H1 (cell line): ENCODE measurements at regions not wholly inside any gene's neighbourhood (a gene's known extent, or its start where the extent isn't known, plus 50 kb on each side); places are given as distances from the start of the nearest gene placed in this dataset.

Source experiments
- CTCF ChIA-PET: fragments of 300-600 bp; sonication (Branson Sonifier 250); formaldehyde crosslinking; loops from one replicate; lab custom pipeline; 2021; ENCODE audit not compliant: partially characterized antibody; lab: Charles Lee
- POLR2A ChIA-PET: fragments of 300-600 bp; sonication (Branson Sonifier 250); formaldehyde crosslinking; loops from one replicate; lab custom pipeline; 2021; ENCODE audit warnings: inconsistent platforms; ENCODE audit not compliant: partially characterized antibody; lab: Charles Lee
- DNase-seq, 2 experiments: peaks; one replicate each; pipeline versions ENCODE4 v3.0.0 to v3.0.0-alpha.2; 2010 to 2022; ENCODE audit warnings: low spot score in 2 of 2, low read depth in 1 of 2, mixed read lengths in 1 of 2
- FAIRE-seq: peaks from 2 replicates; lab custom pipeline; 2011; peaks lifted over from hg19 to GRCh38; lab: Jason Lieb, UNC
- H2AFZ ChIP-seq: 2 replicates; pipeline ENCODE4 v1.8.1; 2012; ENCODE audit warnings: low read length, inconsistent platforms
- H2AK5ac ChIP-seq: 2 replicates; pipeline ENCODE4 v1.6.1; 2013; ENCODE audit warnings: low read depth, low read length
- H2BK120ac ChIP-seq: replicated peaks from 2 replicates; pipeline ENCODE3; 2013; ENCODE audit warnings: low read depth, low read length, inconsistent platforms
- H2BK12ac ChIP-seq: 2 replicates; pipeline ENCODE4 v1.6.1; 2013; ENCODE audit warnings: low read depth, low read length
- H2BK15ac ChIP-seq: 2 replicates; pipeline ENCODE4 v1.6.1; 2013; ENCODE audit warnings: low read length
- H2BK20ac ChIP-seq: 2 replicates; pipeline ENCODE4 v1.6.1; 2013; ENCODE audit warnings: low read length
- H2BK5ac ChIP-seq: 2 replicates; pipeline ENCODE4 v1.6.1; 2013; ENCODE audit warnings: low read depth, low read length
- H3K14ac ChIP-seq: 2 replicates; pipeline ENCODE4 v1.6.1; 2013; ENCODE audit warnings: inconsistent platforms; ENCODE audit not compliant: insufficient read length
- H3K18ac ChIP-seq: 2 replicates; pipeline ENCODE4 v1.6.1; 2013; ENCODE audit warnings: low read length; ENCODE audit errors: extremely low read depth
- H3K23ac ChIP-seq: 2 replicates; pipeline ENCODE4 v1.6.1; 2013; ENCODE audit warnings: inconsistent platforms; ENCODE audit not compliant: insufficient read length
- H3K23me2 ChIP-seq: 2 replicates; pipeline ENCODE4 v1.6.1; 2013; ENCODE audit warnings: low read depth, low read length
- H3K27ac ChIP-seq: 2 replicates; pipeline ENCODE4 v1.6.1; 2011; ENCODE audit warnings: low read depth, low read length, inconsistent platforms
- H3K27me3 ChIP-seq, 4 experiments: replicated peaks in 1 of 4; 1 replicate in 1 of 4; 2 replicates in 3 of 4; pipeline versions ENCODE4 v1.6.1 to v1.8.1; 2011 to 2013; ENCODE audit warnings: low read length in 3 of 4, mild to moderate bottlenecking in 3 of 4, inconsistent platforms in 2 of 4, mixed read lengths in 2 of 4, moderate library complexity in 1 of 4; ENCODE audit not compliant: control insufficient read depth in 3 of 4, insufficient read depth in 3 of 4; ENCODE audit errors: extremely low read depth in 1 of 4
- H3K36me3 ChIP-seq, 4 experiments: 2 replicates each; pipeline versions ENCODE4 v1.6.1 to v1.8.1; 2011 to 2013; ENCODE audit warnings: mild to moderate bottlenecking in 4 of 4, low read length in 3 of 4, moderate library complexity in 2 of 4, control low read depth in 1 of 4, inconsistent platforms in 1 of 4; ENCODE audit not compliant: insufficient read depth in 4 of 4, control insufficient read depth in 2 of 4
- H3K4ac ChIP-seq: replicated peaks from 2 replicates; pipeline ENCODE3; 2013; ENCODE audit warnings: low read length, low read depth, mixed read lengths, inconsistent platforms; ENCODE audit not compliant: insufficient read length
- H3K4me1 ChIP-seq, 4 experiments: replicated peaks in 1 of 4; 1 replicate in 1 of 4; 2 replicates in 3 of 4; pipeline versions ENCODE4 v1.6.1 to v1.8.1; 2011 to 2013; ENCODE audit warnings: low read length in 3 of 4, inconsistent platforms in 2 of 4, mixed read lengths in 1 of 4; ENCODE audit not compliant: insufficient read depth in 4 of 4, control insufficient read depth in 3 of 4
- H3K4me2 ChIP-seq, 2 experiments: 2 replicates each; pipeline versions ENCODE4 v1.6.1 to v1.8.1; 2011 to 2013; ENCODE audit warnings: low read depth in 2 of 2, low read length in 2 of 2, control low read depth in 1 of 2, inconsistent platforms in 1 of 2, mild to moderate bottlenecking in 1 of 2; ENCODE audit not compliant: insufficient read depth in 1 of 2
- H3K4me3 ChIP-seq, 4 experiments: fragments of 200-600, 300-600 bp in 1 of 4; sonication (generic), shearing (Covaris generic), sonication (Bioruptor Twin) in 1 of 4; 2 replicates each; pipeline versions ENCODE4 v1.5.1 to v1.8.1; 2011 to 2016; ENCODE audit warnings: low read length in 4 of 4, low read depth in 3 of 4, control low read depth in 2 of 4, inconsistent platforms in 2 of 4, mild to moderate bottlenecking in 2 of 4, mixed read lengths in 1 of 4, moderate library complexity in 1 of 4; ENCODE audit not compliant: insufficient read depth in 2 of 4; ENCODE audit errors: extremely low read depth in 1 of 4
- H3K56ac ChIP-seq: replicated peaks from 2 replicates; pipeline ENCODE3; 2013; ENCODE audit warnings: low read depth, mild to moderate bottlenecking, mixed read lengths, low read length, inconsistent platforms; ENCODE audit not compliant: insufficient read length
- H3K79me1 ChIP-seq: 2 replicates; pipeline ENCODE4 v1.6.1; 2013; ENCODE audit warnings: low read depth, low read length, control low read depth
- H3K79me2 ChIP-seq, 2 experiments: 2 replicates each; pipeline versions ENCODE4 v1.6.1 to v1.8.1; 2012 to 2013; ENCODE audit warnings: low read length in 2 of 2, mild to moderate bottlenecking in 2 of 2, inconsistent platforms in 1 of 2; ENCODE audit not compliant: insufficient read depth in 2 of 2, control insufficient read depth in 1 of 2
- H3K9ac ChIP-seq, 4 experiments: replicated peaks in 1 of 4; 1 replicate in 1 of 4; 2 replicates in 3 of 4; pipeline versions ENCODE4 v1.6.1 to v1.8.1; 2011 to 2013; ENCODE audit warnings: low read depth in 3 of 4, low read length in 3 of 4, control low read depth in 2 of 4, mild to moderate bottlenecking in 2 of 4, moderate library complexity in 2 of 4, inconsistent platforms in 1 of 4; ENCODE audit errors: extremely low read depth in 1 of 4
- H3K9me3 ChIP-seq, 2 experiments: 2 replicates each; pipeline versions ENCODE4 v1.6.1 to v1.8.1; 2012 to 2013; ENCODE audit warnings: mild to moderate bottlenecking in 2 of 2, moderate library complexity in 2 of 2, control low read depth in 1 of 2, inconsistent platforms in 1 of 2, low read depth in 1 of 2, low read length in 1 of 2, mixed read lengths in 1 of 2; ENCODE audit not compliant: insufficient read depth in 2 of 2
- H4K20me1 ChIP-seq, 2 experiments: replicated peaks in 1 of 2; 2 replicates each; pipeline versions ENCODE3 to v1.8.1; 2011 to 2013; ENCODE audit warnings: inconsistent platforms in 2 of 2, low read length in 2 of 2, mild to moderate bottlenecking in 1 of 2; ENCODE audit not compliant: insufficient read depth in 2 of 2, control insufficient read depth in 1 of 2
- H4K5ac ChIP-seq: 2 replicates; pipeline ENCODE4 v1.6.1; 2013; ENCODE audit warnings: low read length, low read depth, mixed read lengths, inconsistent platforms; ENCODE audit not compliant: insufficient read length
- H4K8ac ChIP-seq: 2 replicates; pipeline ENCODE4 v1.8.0; 2013; ENCODE audit warnings: mild to moderate bottlenecking, moderate library complexity, low read length, inconsistent platforms; ENCODE audit not compliant: insufficient read depth; ENCODE audit errors: extremely low read depth
- H4K91ac ChIP-seq: replicated peaks from 2 replicates; pipeline ENCODE3; 2013; ENCODE audit warnings: low read length, mixed read lengths, inconsistent platforms; ENCODE audit not compliant: insufficient read length
- RXRA ChIP-seq: IDR thresholded peaks from 2 replicates; pipeline ENCODE4 v1.6.1; 2011; ENCODE audit warnings: low read depth, mild to moderate bottlenecking, low read length, moderate library complexity; ENCODE audit not compliant: insufficient read depth
- SIRT6 ChIP-seq: IDR thresholded peaks from one replicate; pipeline ENCODE4 v1.7.1; 2012; ENCODE audit warnings: low read length, inconsistent platforms
- WGBS, 2 experiments: shearing (Covaris generic) in 1 of 2; methylation state at CpG; one replicate each; pipeline versions ENCODE4 v1.1.6 to v1.1.7; 2013 to 2015; ENCODE audit warnings: low lambda C conversion rate in 2 of 2, mixed read lengths in 2 of 2, inconsistent platforms in 1 of 2, low coverage in 1 of 2, missing lambda C conversion rate in 1 of 2; ENCODE audit not compliant: insufficient replicate concordance in 2 of 2, insufficient coverage in 1 of 2, insufficient read length in 1 of 2; ENCODE audit errors: extremely low coverage in 1 of 2, missing lambda C conversion rate in 1 of 2; 5-methylcytosine and 5-hydroxymethylcytosine counted together

GRCh38 chr18:55090564-55091188, 131.4 kb upstream of the CCDC68 start:
- no peak overlapping the region for H2BK12ac ChIP-seq
- H3K79me1 ChIP-seq = no peaks in the 10 kb centered on the region
- H3K14ac ChIP-seq = no peak overlapping the region
- H4K8ac ChIP-seq = no peak overlapping the region
- no peak overlapping the region for H4K5ac ChIP-seq
- CTCF ChIA-PET = interaction anchor here (1.7 kb wide), 1 partner anchor 14 kb away, joined by 3 read pairs; no protein-coding TSS in a partner anchor
- no peak overlapping the region for H4K91ac ChIP-seq
- H3K79me2 ChIP-seq = no peaks in the 10 kb centered on the region
- H2BK20ac ChIP-seq = no peak overlapping the region
- no peak overlapping the region for H2BK15ac ChIP-seq
- POLR2A ChIA-PET = interaction anchor here (0.6 kb wide), 1 partner anchor 571 kb away, joined by 3 read pairs; no protein-coding TSS in a partner anchor
- no peak overlapping the region for H3K4me3 ChIP-seq
- WGBS, 2 experiments = 73% methylated on average over 3 of the region's 3 CpGs; no CpG with 5 or more reads in 1 of the 2 experiments
- H3K27me3 ChIP-seq = no peaks in the 10 kb centered on the region
- H2BK5ac ChIP-seq = no peak overlapping the region
- H3K4ac ChIP-seq = no peak overlapping the region
- H3K56ac ChIP-seq = no peak overlapping the region
- no peaks in the 10 kb centered on the region; a peak in 1 of 7 replicates for H3K4me1 ChIP-seq
- DNase-seq = no peak
- H2BK120ac ChIP-seq = no peak overlapping the region
- no peak overlapping the region for H3K23ac ChIP-seq
- no peaks in the 10 kb centered on the region for H3K23me2 ChIP-seq
- H3K27ac ChIP-seq = no peak overlapping the region
- no peak overlapping the region for H2AFZ ChIP-seq
- no peaks in the 10 kb centered on the region for H3K9me3 ChIP-seq
- H2AK5ac ChIP-seq = no peak overlapping the region
- H3K4me2 ChIP-seq = no peak overlapping the region
- H3K9ac ChIP-seq = no peak overlapping the region
- FAIRE-seq = no peak
- H4K20me1 ChIP-seq = no peaks in the 10 kb centered on the region
- H3K36me3 ChIP-seq = no peaks in the 10 kb centered on the region
- no peak overlapping the region for H3K18ac ChIP-seq
- TF ChIP-seq RXRA (no peak), SIRT6 (no peak)
